GM18870 (cell line): ENCODE measurements at regions not wholly inside any gene's neighbourhood (a gene's known extent, or its start where the extent isn't known, plus 50 kb on each side); places are given as distances from the start of the nearest gene placed in this dataset.
"Not testable (repeated sequence)": the region's sequence is repeated elsewhere in the genome, so short reads cannot be mapped to it uniquely, and the experiment has no call there.

ENCODE experiments used
- ATAC-seq: cut with Tn5 transposase; IDR thresholded peaks from one replicate; pipeline ENCODE4 v1.9.1; 2021; ENCODE audit warnings: moderate library complexity; ENCODE audit not compliant: unreplicated experiment

DNA sequence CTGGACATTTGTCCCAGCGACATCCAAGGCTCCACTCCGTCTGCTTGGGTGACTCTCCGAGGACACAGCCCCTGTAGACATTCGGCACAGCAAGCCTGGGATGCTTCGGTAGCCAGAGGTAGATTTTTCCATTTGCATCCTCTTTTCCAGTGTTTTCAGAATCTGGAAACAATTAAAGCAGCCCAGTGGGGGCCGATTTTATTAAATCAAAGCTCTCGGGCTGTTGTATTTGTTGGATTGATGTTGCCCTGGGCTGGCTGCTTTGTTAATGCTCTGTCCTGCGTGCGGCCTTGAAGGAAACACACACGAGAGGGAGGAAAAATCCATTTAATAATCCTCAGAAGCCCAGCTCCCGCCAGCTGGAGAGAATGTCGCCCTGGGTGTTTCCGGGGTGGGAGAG lies 158.1 kb upstream of the CIBAR2 start:
- no peak for ATAC-seq

- no peak for ATAC-seq
These were observed 158.9 kb upstream of the CIBAR2 start for GRCh38 chr16:85271198-85271597.

DNA sequence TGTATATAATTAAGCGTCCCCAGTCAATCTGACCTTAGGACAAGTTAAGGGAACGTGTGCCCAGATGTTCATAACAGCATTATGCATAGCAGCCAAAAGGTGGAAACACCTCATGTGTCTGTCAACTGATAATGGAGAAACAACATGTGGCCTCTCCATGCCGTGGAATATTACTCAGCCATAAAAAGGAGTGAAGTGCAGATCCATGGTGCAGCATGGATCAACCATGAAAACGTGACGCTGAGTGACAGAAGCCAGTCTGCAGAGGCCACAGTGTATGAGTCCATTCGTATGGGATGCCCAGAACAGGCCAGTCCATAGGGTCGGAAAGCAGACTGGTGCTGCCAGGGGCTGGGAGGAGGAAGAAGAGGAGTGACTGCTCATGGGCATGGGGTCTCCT lies 161.0 kb upstream of the CIBAR2 start:
- ATAC-seq, result no peak

DNA sequence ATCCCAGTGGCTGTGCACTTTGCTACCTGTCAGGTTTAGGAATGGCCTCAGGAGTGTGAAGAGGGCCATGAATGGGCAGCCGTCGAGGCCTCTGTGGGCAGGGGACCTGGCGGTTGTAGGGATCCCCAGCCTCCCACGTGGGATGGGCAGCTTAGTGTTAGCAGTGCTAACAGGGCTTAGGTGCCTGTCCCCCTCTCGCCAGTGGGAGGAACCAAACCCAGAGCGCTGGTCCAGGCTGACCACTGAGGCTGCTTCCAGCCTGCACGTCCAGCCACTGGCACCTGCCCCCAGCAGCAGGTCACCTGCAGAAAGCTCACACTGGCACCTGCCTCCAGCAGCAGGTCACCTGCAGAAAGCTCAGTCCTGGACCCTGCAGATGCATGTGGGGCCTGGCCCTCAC lies 162.2 kb upstream of the CIBAR2 start:
- no peak for ATAC-seq

- ATAC-seq, result no peak
These were observed 162.7 kb upstream of the CIBAR2 start for GRCh38 chr16:85274924-85275323.

DNA sequence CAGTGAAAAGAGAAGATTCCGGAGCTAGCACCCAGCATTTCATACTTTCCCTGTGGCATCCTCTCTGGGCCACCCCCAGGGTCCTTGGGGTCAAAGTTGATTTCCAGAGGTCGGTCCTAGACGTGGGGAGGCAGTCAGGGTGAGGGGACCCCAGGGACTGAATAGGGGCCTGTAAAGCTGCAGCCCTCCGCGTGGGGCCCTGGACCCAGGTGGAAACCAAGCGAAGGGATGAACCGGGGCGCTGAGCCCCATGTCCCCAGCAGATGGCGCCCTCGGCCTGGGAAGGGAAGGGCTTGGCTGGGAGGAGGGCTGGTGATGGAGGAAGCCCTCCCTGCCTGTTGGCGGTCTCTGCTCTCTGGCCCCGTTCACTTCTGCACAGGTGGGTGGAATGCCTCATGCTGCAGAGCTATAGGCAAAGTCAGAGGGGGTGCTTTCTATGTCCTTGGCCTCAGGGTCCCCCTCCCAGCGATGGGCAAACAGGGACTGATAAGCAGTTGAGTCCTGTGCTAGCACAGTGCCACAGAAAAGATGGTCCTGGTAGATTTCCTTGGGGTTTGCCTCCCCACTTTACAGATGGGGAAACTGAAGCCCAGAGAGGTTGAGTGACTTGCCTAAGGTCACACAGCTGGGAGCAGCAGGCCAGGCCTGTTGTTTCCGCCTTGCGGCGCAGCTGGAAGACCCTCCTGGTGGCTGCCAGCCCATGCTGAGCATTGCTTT lies 163.4 kb upstream of the CIBAR2 start:
- ATAC-seq, result no peak

DNA sequence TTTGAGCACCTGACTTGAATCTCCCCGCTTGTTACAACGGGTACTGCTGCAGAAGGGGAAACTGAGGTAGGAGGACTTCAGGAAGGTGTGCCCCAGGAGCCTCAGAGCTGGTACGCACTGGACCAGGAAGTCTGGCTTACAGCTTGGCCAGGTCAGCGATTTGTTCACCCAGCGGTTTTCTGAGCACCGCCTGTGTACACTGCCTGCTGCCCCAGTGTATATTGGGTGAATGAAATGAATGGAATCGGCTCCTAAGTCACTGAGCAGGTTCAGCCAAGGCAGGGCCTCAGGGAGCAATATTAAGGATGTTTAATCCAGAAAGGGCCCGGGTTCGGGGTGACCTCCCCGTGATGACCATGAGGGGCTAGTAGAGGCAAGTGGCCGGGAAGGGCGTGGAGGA lies 164.0 kb upstream of the CIBAR2 start:
- no peak for ATAC-seq

GRCh38 chr16:85276721-85277120 lies 164.4 kb upstream of the CIBAR2 start:
- no peak for ATAC-seq

DNA sequence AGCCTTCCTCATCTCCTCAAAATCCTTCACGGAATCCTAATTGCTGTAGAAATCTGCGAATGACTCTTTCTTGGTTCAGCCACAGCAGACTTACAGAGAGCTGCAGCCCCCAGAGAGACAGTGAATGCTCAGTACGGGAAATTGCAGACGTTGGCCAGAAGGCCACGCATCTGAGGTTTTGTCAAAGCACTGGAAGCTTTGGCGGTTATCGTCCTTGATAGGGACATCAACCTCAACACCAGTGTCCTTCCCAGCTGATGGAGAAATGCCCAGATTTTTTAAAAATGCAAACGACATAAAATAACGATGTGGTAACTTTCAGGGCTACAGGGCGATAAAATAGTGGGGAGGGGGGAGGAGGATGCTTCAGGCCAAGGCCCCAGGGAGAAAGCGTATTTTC lies 166.6 kb upstream of the CIBAR2 start:
- no peak for ATAC-seq

DNA sequence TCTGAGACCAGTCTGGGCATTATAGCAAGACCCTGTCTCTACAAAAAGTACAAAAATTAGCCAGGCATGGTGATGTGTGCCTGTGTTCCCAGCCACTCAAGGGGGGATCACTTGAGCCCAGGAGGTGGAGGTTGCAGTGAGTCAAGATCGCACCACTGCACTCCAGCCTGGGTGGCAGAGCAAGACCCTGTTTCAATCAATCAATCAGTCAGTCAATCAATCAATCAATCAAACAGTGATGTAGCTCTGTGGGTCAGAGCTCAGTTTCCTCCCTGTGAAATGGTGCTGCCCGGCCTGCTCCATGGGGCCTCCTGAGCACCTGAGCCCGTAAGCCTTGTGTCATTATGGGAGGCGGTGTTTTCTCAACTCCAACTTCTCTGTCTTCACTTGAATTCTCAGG lies 167.1 kb upstream of the CIBAR2 start:
- ATAC-seq, result no peak

DNA sequence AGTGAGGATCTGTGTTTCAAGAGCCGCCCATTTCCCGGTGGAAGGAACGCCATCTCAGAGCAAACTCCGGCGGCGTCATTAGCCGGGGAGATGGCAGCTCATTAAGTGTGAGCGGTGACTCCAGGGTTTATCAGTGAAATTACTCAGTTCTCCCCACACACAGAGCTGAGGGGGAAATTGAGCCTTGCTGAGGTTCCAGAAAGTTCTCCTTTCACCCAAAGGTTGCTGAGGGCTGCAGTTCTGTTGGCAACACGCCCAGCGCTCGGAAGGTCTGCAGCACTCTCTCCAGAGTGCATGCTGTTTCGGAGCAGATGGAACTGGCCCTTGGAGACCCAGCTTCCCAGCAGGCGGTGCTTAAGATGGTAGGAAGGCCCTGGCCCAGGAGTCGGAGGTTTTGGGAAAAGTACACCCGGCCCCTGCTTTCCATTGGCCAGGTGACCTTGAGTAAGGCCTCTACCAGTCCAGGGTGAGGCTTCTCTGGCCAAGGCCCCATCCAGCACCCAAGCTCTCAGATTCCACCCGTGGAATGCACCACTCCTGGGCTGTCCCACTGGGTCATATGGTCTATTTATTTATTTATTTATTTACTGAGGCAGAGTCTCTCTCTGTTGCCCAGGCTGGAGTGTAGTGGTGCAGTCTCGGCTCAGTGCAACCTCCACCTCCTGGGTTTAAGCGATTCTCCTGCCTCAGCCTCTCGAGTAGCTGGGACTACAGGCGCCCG lies 167.7 kb upstream of the CIBAR2 start:
- ATAC-seq, result no peak

DNA sequence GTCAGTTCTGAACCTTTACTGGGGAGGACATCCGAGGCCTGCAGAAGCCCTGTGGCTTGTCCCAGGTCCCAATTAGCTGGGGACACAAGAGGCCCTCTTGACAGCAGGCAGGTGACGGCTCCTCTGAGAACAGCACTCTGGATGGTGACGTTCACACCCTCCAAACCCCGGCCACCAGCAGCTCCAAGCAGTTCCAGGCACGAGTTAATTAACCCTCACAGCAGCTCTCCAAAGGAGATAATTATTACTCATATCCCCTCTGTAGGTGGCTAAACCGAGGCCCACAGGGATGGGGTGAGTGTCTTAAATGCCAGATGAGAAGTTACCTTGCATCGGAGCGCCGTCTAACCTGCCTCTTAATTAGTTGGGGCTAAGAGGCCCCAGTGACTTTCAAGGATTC lies 168.9 kb upstream of the CIBAR2 start:
- no peak for ATAC-seq

- ATAC-seq, result no peak
These were observed 170.6 kb upstream of the CIBAR2 start for GRCh38 chr16:85282842-85283241.

- ATAC-seq, result no peak
These were observed 171.2 kb upstream of the CIBAR2 start for GRCh38 chr16:85283305-85284050.

DNA sequence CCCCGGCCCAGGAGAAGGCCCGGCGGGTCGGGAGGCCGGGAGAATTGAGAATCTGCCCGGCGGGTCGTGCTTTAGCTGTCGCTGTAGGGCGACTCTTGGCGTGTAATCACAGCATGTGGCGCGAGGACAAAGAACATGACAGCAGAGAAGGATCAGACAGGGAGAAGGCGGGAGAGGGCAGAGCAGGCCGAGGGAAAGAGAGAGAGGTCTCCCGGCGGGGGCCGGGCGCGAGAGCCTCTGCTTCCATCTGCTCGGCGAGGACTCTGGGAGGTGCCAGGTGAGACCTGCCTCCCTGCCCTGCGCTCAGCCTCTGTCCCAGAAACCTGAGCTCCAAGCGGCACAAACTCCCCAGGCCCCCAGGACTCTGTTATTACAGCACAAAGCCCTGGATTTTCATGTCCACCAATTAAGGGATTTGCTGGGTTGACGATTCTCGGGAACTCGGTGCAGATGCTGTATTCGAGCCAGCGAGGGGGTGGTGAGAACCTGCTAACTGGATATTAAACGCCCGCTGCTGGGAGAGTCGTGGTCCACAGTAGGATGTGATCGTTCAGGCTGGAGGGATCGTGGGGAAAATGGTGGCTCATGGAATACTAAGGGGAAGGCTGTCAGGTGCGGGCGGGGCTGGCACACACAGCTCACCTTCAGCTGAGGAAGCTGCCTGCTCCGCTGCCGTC lies 172.0 kb upstream of the CIBAR2 start:
- no peak for ATAC-seq

GRCh38 chr16:85285681-85286065 lies 173.4 kb upstream of the CIBAR2 start:
- ATAC-seq, result no peak

DNA sequence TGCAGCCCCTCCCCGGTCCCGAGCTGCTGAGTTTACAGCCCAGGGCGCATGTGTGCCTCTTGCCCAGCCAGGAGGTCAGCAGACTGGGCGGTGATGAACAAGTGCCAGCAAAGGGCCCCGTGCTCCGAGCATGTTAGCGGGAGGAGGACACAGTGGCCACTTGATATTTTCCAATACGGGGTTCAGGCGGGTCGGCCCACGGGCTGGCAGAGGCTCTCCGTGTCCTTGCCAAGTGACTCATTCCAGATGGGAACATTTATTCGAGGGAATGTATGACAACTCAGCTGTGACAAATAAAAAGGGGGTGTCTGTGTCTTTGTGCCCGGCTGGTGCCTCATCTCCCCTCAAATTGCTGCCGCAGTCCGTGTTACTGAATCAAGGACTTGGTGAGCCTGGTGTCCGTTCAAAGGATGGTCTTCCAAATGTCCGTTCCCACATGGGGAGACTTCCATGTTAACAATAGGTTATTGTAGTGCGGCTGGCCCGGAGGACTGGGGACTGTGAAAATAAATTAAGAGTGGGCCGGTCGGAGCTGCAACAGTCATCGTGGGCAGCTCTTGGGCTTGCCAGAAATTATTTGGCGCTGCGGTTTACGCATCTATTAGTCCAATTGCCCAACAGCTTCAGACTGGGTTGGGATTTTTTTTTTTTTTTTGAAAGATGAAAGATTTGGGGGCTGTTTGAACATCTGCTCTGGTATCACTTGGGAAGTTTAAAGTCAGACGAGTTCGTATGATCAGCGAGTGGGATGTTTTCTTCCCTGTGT lies 174.0 kb upstream of the CIBAR2 start:
- no peak for ATAC-seq

DNA sequence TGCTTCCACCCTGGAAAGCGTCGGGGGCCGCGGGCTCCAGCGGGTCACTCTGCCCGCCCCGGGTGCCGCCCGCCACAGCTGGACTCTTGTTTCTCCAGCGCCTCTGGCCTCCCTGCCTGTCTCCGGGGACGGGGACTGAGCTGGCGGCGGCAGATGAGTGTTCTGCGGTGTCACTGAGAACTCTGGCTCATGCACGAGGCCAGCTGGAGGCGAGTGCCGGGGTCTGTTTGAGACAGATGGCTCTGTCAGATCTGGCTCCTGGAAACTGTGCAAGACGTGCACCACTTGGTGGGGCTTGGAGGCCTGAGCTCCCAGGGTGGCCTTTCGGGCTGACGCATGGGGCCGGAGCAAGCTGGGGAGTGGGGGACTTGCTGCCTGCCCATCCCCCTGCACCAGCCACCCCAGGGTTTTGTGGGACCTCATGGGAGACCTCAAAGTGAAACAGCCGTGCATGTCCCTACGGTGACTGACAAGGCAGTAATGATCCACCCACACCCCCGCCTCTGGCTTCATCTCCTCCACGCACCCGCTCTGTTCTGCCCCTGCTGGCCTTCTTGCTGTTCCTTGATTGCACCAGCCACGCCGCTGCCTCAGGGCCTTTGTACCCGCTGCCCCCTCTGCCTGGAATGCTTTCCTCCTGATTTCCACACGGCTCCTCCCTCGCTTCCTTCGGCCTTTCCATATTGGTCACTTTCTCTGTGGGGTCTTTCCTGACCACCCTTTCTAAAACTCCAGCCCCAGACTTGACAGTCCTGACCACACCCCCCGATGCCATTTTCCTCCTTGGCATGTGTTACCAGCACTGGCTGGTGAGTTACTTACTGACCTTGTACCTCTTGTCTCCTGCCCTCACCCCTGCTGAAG lies 174.9 kb upstream of the CIBAR2 start:
- ATAC-seq, result no peak

- not testable (repeated sequence) for ATAC-seq
These were observed 175.5 kb upstream of the CIBAR2 start for GRCh38 chr16:85287815-85288109.

DNA sequence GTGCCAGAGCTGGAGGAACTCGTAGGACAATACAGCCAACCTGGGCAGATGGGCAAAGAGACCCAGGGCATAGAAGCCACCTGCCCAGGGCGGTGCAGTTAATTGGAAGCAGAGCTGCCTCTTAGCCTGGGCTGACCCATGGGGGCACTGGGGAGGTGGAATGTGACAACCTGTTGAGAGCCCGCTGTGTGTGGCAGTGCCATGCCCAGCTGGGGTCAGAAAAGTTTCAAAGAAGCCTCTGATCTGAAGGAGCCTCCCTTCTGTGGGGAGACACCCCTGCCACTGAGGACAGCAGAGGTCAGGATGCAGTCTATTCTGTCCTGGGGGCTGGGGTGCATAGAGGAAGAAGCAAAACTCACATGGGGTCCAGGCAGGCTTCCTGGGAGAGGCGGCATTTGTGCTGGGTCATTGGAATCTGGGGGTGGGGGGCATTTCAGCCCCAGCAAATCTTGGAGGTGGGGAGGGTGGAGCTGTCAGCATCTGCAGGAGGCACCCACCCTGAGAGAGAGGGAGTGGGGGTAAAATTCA lies 176.1 kb upstream of the CIBAR2 start:
- ATAC-seq, result no peak
